AG10803 (cell line): ENCODE measurements at regions not wholly inside any gene's neighbourhood (a gene's known extent, or its start where the extent isn't known, plus 50 kb on each side); places are given as distances from the start of the nearest gene placed in this dataset.
"Not testable (repeated sequence)": the region's sequence is repeated elsewhere in the genome, so short reads cannot be mapped to it uniquely, and the experiment has no call there.

Source experiments
- DNase-seq: peaks from one replicate; pipeline ENCODE4 v3.0.0; 2010; ENCODE audit warnings: low read depth
- H3K4me3 ChIP-seq: 2 replicates; pipeline ENCODE4 v1.5.1; 2011; ENCODE audit warnings: mild to moderate bottlenecking, low read length, control low read depth
- TF ChIP-seq, protein P1 (sequence below): conservative IDR thresholded peaks from 2 replicates; pipeline ENCODE4 v1.5.1; 2011; ENCODE audit warnings: mild to moderate bottlenecking, low read length, control low read depth, inconsistent platforms

DNA sequence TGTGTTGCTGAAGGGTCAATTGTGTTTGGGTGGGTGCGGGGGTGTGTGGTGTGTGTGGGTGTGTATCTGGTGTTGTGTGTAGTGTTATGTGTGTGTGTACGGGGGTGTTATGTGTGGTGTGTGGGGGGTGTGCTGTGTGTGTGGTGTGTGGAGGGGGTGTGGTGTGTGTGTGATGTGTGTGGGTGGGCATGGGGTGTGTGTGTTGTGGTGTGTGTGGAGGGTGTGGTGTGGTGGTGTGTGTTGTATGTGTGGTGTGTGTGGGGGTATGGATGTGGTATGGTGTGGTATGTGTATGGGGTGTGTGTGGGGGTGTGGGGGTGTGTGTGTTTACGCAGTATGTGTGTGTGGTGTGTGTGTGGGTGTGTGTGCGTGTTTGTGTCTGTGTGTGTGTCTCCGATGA is 110.8 kb downstream of the ZNF22 start:
- H3K4me3 ChIP-seq: no peak overlapping the region
- TF ChIP-seq, protein P1, sequence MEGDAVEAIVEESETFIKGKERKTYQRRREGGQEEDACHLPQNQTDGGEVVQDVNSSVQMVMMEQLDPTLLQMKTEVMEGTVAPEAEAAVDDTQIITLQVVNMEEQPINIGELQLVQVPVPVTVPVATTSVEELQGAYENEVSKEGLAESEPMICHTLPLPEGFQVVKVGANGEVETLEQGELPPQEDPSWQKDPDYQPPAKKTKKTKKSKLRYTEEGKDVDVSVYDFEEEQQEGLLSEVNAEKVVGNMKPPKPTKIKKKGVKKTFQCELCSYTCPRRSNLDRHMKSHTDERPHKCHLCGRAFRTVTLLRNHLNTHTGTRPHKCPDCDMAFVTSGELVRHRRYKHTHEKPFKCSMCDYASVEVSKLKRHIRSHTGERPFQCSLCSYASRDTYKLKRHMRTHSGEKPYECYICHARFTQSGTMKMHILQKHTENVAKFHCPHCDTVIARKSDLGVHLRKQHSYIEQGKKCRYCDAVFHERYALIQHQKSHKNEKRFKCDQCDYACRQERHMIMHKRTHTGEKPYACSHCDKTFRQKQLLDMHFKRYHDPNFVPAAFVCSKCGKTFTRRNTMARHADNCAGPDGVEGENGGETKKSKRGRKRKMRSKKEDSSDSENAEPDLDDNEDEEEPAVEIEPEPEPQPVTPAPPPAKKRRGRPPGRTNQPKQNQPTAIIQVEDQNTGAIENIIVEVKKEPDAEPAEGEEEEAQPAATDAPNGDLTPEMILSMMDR: no peak
- no peak for DNase-seq

GRCh38 chr10:45117940-45118339 is 117.2 kb downstream of the ZNF22 start:
- not testable (repeated sequence) for H3K4me3 ChIP-seq, DNase-seq

- DNase-seq: no peak
- H3K4me3 ChIP-seq: no peak overlapping the region
- TF ChIP-seq, protein P1: no peak
Observed at GRCh38 chr10:45118929-45119328, 118.2 kb downstream of the ZNF22 start.

GRCh38 chr10:45122180-45122860 is 121.6 kb downstream of the ZNF22 start:
- not testable (repeated sequence) for DNase-seq, H3K4me3 ChIP-seq

GRCh38 chr10:45135443-45136198 is 134.9 kb downstream of the ZNF22 start:
- H3K4me3 ChIP-seq: no peak overlapping the region
- TF ChIP-seq, protein P1: no peak
- no peak for DNase-seq

DNA sequence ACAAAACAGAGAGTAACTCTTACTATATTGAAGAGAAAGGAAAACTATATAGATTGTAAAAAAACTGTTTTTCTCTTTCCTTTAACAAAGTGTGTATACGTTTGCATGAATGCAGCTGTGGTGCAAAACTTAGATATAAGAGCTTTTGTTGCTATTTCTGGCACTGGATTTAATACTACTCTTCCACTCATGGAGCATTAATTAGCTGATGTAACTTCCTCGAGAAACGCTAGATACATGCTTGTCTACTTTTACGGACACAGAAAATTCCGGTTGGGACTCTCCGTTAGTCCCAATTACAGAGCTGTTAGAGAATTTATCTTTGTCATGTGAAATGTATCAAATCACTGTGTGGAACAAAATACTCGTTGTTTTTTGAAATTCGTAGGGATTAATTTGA is 135.5 kb downstream of the ZNF22 start:
- H3K4me3 ChIP-seq: no peak overlapping the region
- TF ChIP-seq, protein P1: no peak
- DNase-seq: no peak

DNA sequence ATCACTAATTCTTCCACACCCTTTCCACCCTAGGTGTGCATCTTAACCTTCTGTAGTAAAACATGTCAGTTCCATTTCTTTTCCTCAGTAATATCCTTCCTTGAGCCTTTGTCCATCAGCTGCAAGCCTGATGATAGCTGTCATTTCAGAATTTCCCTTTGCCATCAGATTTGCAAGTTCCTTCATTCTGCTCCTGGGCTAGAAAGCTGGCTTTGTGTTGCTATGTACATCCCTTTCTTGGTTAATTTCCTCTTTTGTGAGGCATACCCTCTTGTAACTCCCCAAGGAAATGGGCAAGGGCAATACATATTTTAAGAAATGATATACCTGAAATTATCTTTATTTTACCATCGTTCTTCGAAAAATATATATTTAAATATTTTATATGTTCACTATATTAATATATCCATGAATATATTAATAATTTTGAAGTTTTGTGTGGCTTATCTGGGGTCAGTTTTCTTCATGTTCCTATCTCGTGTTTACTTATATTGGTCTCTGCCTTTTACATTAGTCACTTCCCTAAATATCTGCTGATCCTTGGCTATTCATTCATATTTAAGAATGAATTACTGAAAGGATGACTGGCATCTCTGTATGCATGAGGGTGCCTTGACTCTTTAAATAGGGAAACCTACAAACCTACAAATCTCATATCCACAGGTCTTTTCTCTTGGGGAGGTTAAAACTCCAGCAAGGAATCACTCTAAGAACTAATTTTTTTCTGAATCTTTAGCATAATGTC is 143.8 kb downstream of the ZNF22 start:
- TF ChIP-seq, protein P1: no peak
- no peak overlapping the region for H3K4me3 ChIP-seq

GRCh38 chr10:45145143-45145542 is 144.4 kb downstream of the ZNF22 start:
- DNase-seq, H3K4me3 ChIP-seq: not testable (repeated sequence)

More for the DNA sequence above, 143.8 kb downstream of the ZNF22 start:
- DNase-seq: no peak
